GM12878 (cell line): ENCODE measurements at regions not wholly inside any gene's neighbourhood (a gene's known extent, or its start where the extent isn't known, plus 50 kb on each side); places are given as distances from the start of the nearest gene placed in this dataset.

Source experiments
- ATAC-seq: fragments of 200-7000 bp; cut with Tn5 transposase; 3 replicates; pipeline ENCODE4 v1.9.1; 2020; ENCODE audit warnings: mild to moderate bottlenecking, moderate library complexity
- BruUV-seq: library from RNA; stranded (reverse); fragments of 400-500 nt; replicated peaks from 2 replicates; lab custom pipeline; 2021; lab: Mats Ljungman, UMichigan
- CTCF ChIA-PET: fragments of 300-600 bp; sonication (Branson Sonifier 250); formaldehyde crosslinking; extraction: SDS; loops from one replicate; lab custom pipeline; 2021; ENCODE audit warnings: inconsistent platforms; lab: Yijun Ruan, JAX
- POLR2A ChIA-PET: fragments of 350-600 bp; formaldehyde crosslinking; extraction: SDS; loops from one replicate; lab custom pipeline; 2021; ENCODE audit warnings: inconsistent platforms; lab: Charles Lee
- RAD21 ChIA-PET: fragments of 300-600 bp; sonication (Branson Sonifier 250); formaldehyde crosslinking; loops from one replicate; lab custom pipeline; 2023; ENCODE audit warnings: antibody characterized with exemption; ENCODE audit not compliant: unreplicated experiment; lab: Charles Lee
- SMC1A ChIA-PET: fragments of 300-600 bp; sonication (Branson Sonifier 250); formaldehyde crosslinking; loops from one replicate; lab custom pipeline; 2023; ENCODE audit not compliant: unreplicated experiment, uncharacterized antibody; lab: Charles Lee
- DNase-seq: peaks from one replicate; pipeline ENCODE4 v3.0.0-alpha.2; 2011; ENCODE audit warnings: low read depth, low spot score
- FAIRE-seq: peaks from 3 replicates; lab custom pipeline; 2011; peaks lifted over from hg19 to GRCh38; lab: Jason Lieb, UNC
- H2AFZ ChIP-seq: 2 replicates; pipeline ENCODE4 v1.6.0; 2011; ENCODE audit warnings: low read depth, low read length, control low read depth; ENCODE audit not compliant: control insufficient read depth
- H3K27ac ChIP-seq: 2 replicates; pipeline ENCODE4 v1.5.1; 2011; ENCODE audit warnings: control low read depth; ENCODE audit not compliant: control insufficient read depth, insufficient read depth
- H3K27me3 ChIP-seq, 2 experiments: replicated peaks in 1 of 2; 2 replicates each; pipeline versions ENCODE4 v1.6.0 to v1.6.1; 2011; ENCODE audit warnings: low read length in 1 of 2; ENCODE audit not compliant: control insufficient read depth in 2 of 2, insufficient read depth in 2 of 2
- H3K36me3 ChIP-seq, 2 experiments: 2 replicates each; pipeline ENCODE4 v1.5.1; 2011; ENCODE audit warnings: low read length in 1 of 2; ENCODE audit not compliant: control insufficient read depth in 2 of 2, insufficient read depth in 2 of 2
- H3K4me1 ChIP-seq: 2 replicates; pipeline ENCODE4 v1.6.1; 2011; ENCODE audit warnings: mild to moderate bottlenecking, low read length, moderate library complexity, mixed read lengths; ENCODE audit not compliant: control insufficient read depth, insufficient read depth
- H3K4me2 ChIP-seq: 2 replicates; pipeline ENCODE4 v1.6.0; 2011; ENCODE audit warnings: control low read depth; ENCODE audit not compliant: control insufficient read depth, insufficient read depth
- H3K4me3 ChIP-seq: fragments of 200-600 bp; sonication (generic); 2 replicates; pipeline ENCODE4 v1.5.1; 2016
- H3K79me2 ChIP-seq: 2 replicates; pipeline ENCODE4 v1.6.0; 2011; ENCODE audit warnings: low read length; ENCODE audit not compliant: control insufficient read depth, insufficient read depth
- H3K9ac ChIP-seq: 2 replicates; pipeline ENCODE4 v1.8.0; 2011; ENCODE audit warnings: low read length, control low read depth, mixed read lengths; ENCODE audit not compliant: control insufficient read depth, insufficient read depth
- H3K9me3 ChIP-seq: replicated peaks from 3 replicates; pipeline ENCODE4 v1.5.1; 2011; ENCODE audit warnings: mild to moderate bottlenecking, low read length; ENCODE audit not compliant: control insufficient read depth, insufficient read depth
- H4K20me1 ChIP-seq: 2 replicates; pipeline ENCODE4 v1.6.0; 2011; ENCODE audit not compliant: control insufficient read depth, insufficient read depth
- ATF3 ChIP-seq: IDR thresholded peaks from 2 replicates; pipeline ENCODE4 v1.6.1; 2011; ENCODE audit warnings: low read depth, mild to moderate bottlenecking, low read length, moderate library complexity, borderline replicate concordance; ENCODE audit errors: extremely low read depth
- HDGF ChIP-seq: fragments of 450-650 bp; IDR thresholded peaks from 2 replicates; pipeline ENCODE4 v1.6.1; 2016; ENCODE audit warnings: antibody characterized with exemption
- PAX8 ChIP-seq: fragments of 450-650 bp; IDR thresholded peaks from 2 replicates; pipeline ENCODE4 v1.6.1; 2017; ENCODE audit warnings: mild to moderate bottlenecking, moderate library complexity
- RELA ChIP-seq: fragments of 450-650 bp; IDR thresholded peaks from 2 replicates; pipeline ENCODE4 v1.8.0; 2014; ENCODE audit warnings: borderline replicate concordance; ENCODE audit not compliant: partially characterized antibody
- SMARCA5 ChIP-seq: fragments of 450-650 bp; IDR thresholded peaks from 2 replicates; pipeline ENCODE4 v1.6.1; 2017; ENCODE audit warnings: mild to moderate bottlenecking
- TARDBP ChIP-seq: IDR thresholded peaks from 2 replicates; pipeline ENCODE4 v1.6.1; 2016; ENCODE audit warnings: borderline replicate concordance
- ZBTB40 ChIP-seq: fragments of 450-650 bp; IDR thresholded peaks from 2 replicates; pipeline ENCODE4 v1.6.1; 2016; ENCODE audit warnings: mild to moderate bottlenecking, moderate library complexity, borderline replicate concordance
- ZNF622 ChIP-seq: fragments of 450-650 bp; IDR thresholded peaks from 2 replicates; pipeline ENCODE4 v1.6.1; 2017; ENCODE audit warnings: mild to moderate bottlenecking, inconsistent platforms
- WGBS: methylation state at CpG from one replicate; pipeline ENCODE4 v1.1.6; 2016; ENCODE audit warnings: low lambda C conversion rate; ENCODE audit not compliant: insufficient replicate concordance, insufficient coverage; ENCODE audit errors: missing lambda C conversion rate; 5-methylcytosine and 5-hydroxymethylcytosine counted together
- in situ Hi-C: fragments of 300-500 bp; cut with MboI; formaldehyde crosslinking; loops from 9 replicates; pipeline ENCODE4 v1.14.3; 2018; ENCODE audit warnings: mixed read lengths
- intact Hi-C: fragments of 100-400 bp; cut with micrococcal nuclease; formaldehyde crosslinking; loops from one replicate; pipeline ENCODE4 v1.14.2; 2022; ENCODE audit not compliant: unreplicated experiment
- TF ChIP-seq, protein P1 (sequence below): IDR thresholded peaks from 2 replicates; pipeline ENCODE4 v1.6.1; 2012; ENCODE audit warnings: mild to moderate bottlenecking, low read depth, low read length
- TF ChIP-seq, protein P2 (sequence below): fragments of 450-650 bp; IDR thresholded peaks from 2 replicates; pipeline ENCODE4 v1.6.1; 2017; ENCODE audit warnings: mild to moderate bottlenecking, moderate library complexity
- TF ChIP-seq, protein P3 (sequence below): IDR thresholded peaks from 2 replicates; pipeline ENCODE4 v1.6.1; 2011; ENCODE audit warnings: borderline replicate concordance, low read depth, mild to moderate bottlenecking, moderate library complexity, low read length; ENCODE audit not compliant: insufficient read depth, poor library complexity, severe bottlenecking

DNA sequence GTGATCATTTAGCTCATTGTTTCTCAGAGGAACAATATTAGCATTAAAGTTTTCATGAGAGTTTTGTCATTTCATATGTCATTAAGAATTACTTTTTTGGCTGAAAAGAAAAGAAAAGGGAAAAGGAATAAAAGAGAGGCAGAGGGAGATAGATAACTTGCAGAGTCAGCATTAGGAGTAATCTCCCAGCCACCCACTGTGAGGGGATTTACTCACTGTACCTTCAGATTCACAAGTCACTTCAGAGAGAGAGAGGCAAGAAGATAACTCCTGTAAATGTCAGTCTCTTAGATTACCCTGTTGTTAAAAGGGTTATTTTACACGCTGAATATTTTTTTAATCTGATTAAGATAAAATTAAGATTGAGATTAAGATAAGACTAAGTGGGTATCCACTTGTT, 125.2 kb downstream of the POU4F1 start:
- ChIA-PET RAD21 (no interaction called here), POLR2A (no interaction called here), SMC1A (no interaction called here), CTCF (no interaction called here)
- Histone ChIP-seq H3K4me3 (no peak overlapping the region), H3K4me1 (no peaks in the 10 kb centered on the region), H3K79me2 (no peaks in the 10 kb centered on the region), H4K20me1 (no peaks in the 10 kb centered on the region), H3K27ac (no peak overlapping the region), H3K4me2 (no peak overlapping the region), H3K36me3 (no peaks in the 10 kb centered on the region), H3K9me3 (no peaks in the 10 kb centered on the region; the same call in 2 of the 3 replicates), H2AFZ (no peak overlapping the region), H3K9ac (no peak overlapping the region), H3K27me3 (no peaks in the 10 kb centered on the region)
- FAIRE-seq (no peak), ATAC-seq (no peak), DNase-seq (no peak)
- WGBS = 83% methylated on average over 1 of the region's 1 CpG
- intact Hi-C loops (no loop called here), in situ Hi-C loops (no loop called here)
- BruUV-seq = no TSS peak
- TF ChIP-seq, protein P1, sequence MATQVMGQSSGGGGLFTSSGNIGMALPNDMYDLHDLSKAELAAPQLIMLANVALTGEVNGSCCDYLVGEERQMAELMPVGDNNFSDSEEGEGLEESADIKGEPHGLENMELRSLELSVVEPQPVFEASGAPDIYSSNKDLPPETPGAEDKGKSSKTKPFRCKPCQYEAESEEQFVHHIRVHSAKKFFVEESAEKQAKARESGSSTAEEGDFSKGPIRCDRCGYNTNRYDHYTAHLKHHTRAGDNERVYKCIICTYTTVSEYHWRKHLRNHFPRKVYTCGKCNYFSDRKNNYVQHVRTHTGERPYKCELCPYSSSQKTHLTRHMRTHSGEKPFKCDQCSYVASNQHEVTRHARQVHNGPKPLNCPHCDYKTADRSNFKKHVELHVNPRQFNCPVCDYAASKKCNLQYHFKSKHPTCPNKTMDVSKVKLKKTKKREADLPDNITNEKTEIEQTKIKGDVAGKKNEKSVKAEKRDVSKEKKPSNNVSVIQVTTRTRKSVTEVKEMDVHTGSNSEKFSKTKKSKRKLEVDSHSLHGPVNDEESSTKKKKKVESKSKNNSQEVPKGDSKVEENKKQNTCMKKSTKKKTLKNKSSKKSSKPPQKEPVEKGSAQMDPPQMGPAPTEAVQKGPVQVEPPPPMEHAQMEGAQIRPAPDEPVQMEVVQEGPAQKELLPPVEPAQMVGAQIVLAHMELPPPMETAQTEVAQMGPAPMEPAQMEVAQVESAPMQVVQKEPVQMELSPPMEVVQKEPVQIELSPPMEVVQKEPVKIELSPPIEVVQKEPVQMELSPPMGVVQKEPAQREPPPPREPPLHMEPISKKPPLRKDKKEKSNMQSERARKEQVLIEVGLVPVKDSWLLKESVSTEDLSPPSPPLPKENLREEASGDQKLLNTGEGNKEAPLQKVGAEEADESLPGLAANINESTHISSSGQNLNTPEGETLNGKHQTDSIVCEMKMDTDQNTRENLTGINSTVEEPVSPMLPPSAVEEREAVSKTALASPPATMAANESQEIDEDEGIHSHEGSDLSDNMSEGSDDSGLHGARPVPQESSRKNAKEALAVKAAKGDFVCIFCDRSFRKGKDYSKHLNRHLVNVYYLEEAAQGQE = no peak
- TF ChIP-seq ZNF622 (no peak), RELA (no peak), HDGF (no peak), ATF3 (no peak), PAX8 (no peak), ZBTB40 (no peak), SMARCA5 (no peak), TARDBP (no peak)
- TF ChIP-seq, protein P2, sequence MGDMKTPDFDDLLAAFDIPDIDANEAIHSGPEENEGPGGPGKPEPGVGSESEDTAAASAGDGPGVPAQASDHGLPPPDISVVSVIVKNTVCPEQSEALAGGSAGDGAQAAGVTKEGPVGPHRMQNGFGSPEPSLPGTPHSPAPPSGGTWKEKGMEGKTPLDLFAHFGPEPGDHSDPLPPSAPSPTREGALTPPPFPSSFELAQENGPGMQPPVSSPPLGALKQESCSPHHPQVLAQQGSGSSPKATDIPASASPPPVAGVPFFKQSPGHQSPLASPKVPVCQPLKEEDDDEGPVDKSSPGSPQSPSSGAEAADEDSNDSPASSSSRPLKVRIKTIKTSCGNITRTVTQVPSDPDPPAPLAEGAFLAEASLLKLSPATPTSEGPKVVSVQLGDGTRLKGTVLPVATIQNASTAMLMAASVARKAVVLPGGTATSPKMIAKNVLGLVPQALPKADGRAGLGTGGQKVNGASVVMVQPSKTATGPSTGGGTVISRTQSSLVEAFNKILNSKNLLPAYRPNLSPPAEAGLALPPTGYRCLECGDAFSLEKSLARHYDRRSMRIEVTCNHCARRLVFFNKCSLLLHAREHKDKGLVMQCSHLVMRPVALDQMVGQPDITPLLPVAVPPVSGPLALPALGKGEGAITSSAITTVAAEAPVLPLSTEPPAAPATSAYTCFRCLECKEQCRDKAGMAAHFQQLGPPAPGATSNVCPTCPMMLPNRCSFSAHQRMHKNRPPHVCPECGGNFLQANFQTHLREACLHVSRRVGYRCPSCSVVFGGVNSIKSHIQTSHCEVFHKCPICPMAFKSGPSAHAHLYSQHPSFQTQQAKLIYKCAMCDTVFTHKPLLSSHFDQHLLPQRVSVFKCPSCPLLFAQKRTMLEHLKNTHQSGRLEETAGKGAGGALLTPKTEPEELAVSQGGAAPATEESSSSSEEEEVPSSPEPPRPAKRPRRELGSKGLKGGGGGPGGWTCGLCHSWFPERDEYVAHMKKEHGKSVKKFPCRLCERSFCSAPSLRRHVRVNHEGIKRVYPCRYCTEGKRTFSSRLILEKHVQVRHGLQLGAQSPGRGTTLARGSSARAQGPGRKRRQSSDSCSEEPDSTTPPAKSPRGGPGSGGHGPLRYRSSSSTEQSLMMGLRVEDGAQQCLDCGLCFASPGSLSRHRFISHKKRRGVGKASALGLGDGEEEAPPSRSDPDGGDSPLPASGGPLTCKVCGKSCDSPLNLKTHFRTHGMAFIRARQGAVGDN = no peak
- TF ChIP-seq, protein P3, sequence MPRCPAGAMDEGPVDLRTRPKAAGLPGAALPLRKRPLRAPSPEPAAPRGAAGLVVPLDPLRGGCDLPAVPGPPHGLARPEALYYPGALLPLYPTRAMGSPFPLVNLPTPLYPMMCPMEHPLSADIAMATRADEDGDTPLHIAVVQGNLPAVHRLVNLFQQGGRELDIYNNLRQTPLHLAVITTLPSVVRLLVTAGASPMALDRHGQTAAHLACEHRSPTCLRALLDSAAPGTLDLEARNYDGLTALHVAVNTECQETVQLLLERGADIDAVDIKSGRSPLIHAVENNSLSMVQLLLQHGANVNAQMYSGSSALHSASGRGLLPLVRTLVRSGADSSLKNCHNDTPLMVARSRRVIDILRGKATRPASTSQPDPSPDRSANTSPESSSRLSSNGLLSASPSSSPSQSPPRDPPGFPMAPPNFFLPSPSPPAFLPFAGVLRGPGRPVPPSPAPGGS = no peak
